H9 (cell line): ENCODE measurements at regions not wholly inside any gene's neighbourhood (a gene's known extent, or its start where the extent isn't known, plus 50 kb on each side); places are given as distances from the start of the nearest gene placed in this dataset.

Experiments
- DNase-seq: peaks from one replicate; pipeline ENCODE4 v3.0.0-alpha.2; 2017
- H2AFZ ChIP-seq: one replicate; pipeline ENCODE4 v1.6.1; 2013; ENCODE audit warnings: mild to moderate bottlenecking, low read length, control low read depth, moderate library complexity
- H2AK5ac ChIP-seq: 2 replicates; pipeline ENCODE4 v1.6.1; 2013; ENCODE audit warnings: low read length, control low read depth, mixed read lengths; ENCODE audit not compliant: insufficient read length
- H2BK120ac ChIP-seq: one replicate; pipeline ENCODE4 v1.6.1; 2013; ENCODE audit warnings: low read depth, mild to moderate bottlenecking, low read length, control low read depth, inconsistent platforms; ENCODE audit not compliant: poor library complexity, severe bottlenecking
- H2BK12ac ChIP-seq: 2 replicates; pipeline ENCODE4 v1.6.1; 2013; ENCODE audit warnings: low read length, control low read depth, mixed read lengths, low read depth; ENCODE audit not compliant: insufficient read length
- H2BK15ac ChIP-seq: 2 replicates; pipeline ENCODE4 v1.6.1; 2013; ENCODE audit warnings: low read depth, low read length, control low read depth
- H2BK20ac ChIP-seq: one replicate; pipeline ENCODE4 v1.6.1; 2013; ENCODE audit warnings: low read depth, mild to moderate bottlenecking, low read length, control low read depth, inconsistent platforms; ENCODE audit not compliant: poor library complexity, severe bottlenecking
- H2BK5ac ChIP-seq: 2 replicates; pipeline ENCODE4 v1.6.1; 2013; ENCODE audit warnings: low read length, control low read depth, mixed read lengths; ENCODE audit not compliant: insufficient read length
- H3K14ac ChIP-seq: 2 replicates; pipeline ENCODE4 v1.6.1; 2013; ENCODE audit warnings: low read length, control low read depth; ENCODE audit not compliant: insufficient read depth
- H3K18ac ChIP-seq: 2 replicates; pipeline ENCODE4 v1.6.1; 2013; ENCODE audit warnings: low read depth, mild to moderate bottlenecking, mixed read lengths, low read length, control low read depth; ENCODE audit not compliant: insufficient read length
- H3K23ac ChIP-seq: 2 replicates; pipeline ENCODE4 v1.6.1; 2013; ENCODE audit warnings: low read length, control low read depth, mixed read lengths, low read depth; ENCODE audit not compliant: insufficient read length
- H3K23me2 ChIP-seq: 2 replicates; pipeline ENCODE4 v1.6.1; 2013; ENCODE audit warnings: low read depth, mild to moderate bottlenecking, mixed read lengths, low read length, control low read depth; ENCODE audit not compliant: insufficient read length, poor library complexity, severe bottlenecking
- H3K27ac ChIP-seq: 2 replicates; pipeline ENCODE4 v1.5.1; 2013; ENCODE audit warnings: low read length, control low read depth, mixed read lengths, low read depth; ENCODE audit not compliant: insufficient read length
- H3K27me3 ChIP-seq: 2 replicates; pipeline ENCODE4 v1.6.1; 2013; ENCODE audit warnings: low read length, control low read depth, inconsistent platforms; ENCODE audit not compliant: insufficient read depth
- H3K4ac ChIP-seq: 2 replicates; pipeline ENCODE4 v1.6.1; 2013; ENCODE audit warnings: low read depth, mild to moderate bottlenecking, control low read depth, inconsistent platforms, low read length, moderate library complexity
- H3K4me1 ChIP-seq: 2 replicates; pipeline ENCODE4 v1.6.1; 2013; ENCODE audit warnings: low read length, control low read depth, inconsistent platforms; ENCODE audit not compliant: insufficient read depth
- H3K4me2 ChIP-seq: 2 replicates; pipeline ENCODE4 v1.6.1; 2013; ENCODE audit warnings: low read length, control low read depth, mixed read lengths; ENCODE audit not compliant: insufficient read length, insufficient read depth
- H3K56ac ChIP-seq: 2 replicates; pipeline ENCODE4 v1.6.1; 2013; ENCODE audit warnings: low read depth, mild to moderate bottlenecking, mixed read lengths, low read length, control low read depth; ENCODE audit not compliant: insufficient read length
- H3K79me1 ChIP-seq: 2 replicates; pipeline ENCODE4 v1.6.1; 2013; ENCODE audit warnings: low read depth, mild to moderate bottlenecking, moderate library complexity, low read length, control low read depth, inconsistent platforms; ENCODE audit not compliant: insufficient read depth, poor library complexity, severe bottlenecking
- H3K79me2 ChIP-seq: 2 replicates; pipeline ENCODE4 v1.6.1; 2013; ENCODE audit warnings: low read length, control low read depth, inconsistent platforms; ENCODE audit not compliant: insufficient read depth
- H3K9ac ChIP-seq: 2 replicates; pipeline ENCODE4 v1.6.1; 2013; ENCODE audit warnings: low read length, control low read depth, mixed read lengths; ENCODE audit not compliant: insufficient read length; ENCODE audit errors: extremely low read depth
- H3K9me3 ChIP-seq: one replicate; pipeline ENCODE4 v1.6.1; 2013; ENCODE audit warnings: low read depth, low read length, inconsistent platforms; ENCODE audit not compliant: control insufficient read depth
- H3T11ph ChIP-seq: one replicate; pipeline ENCODE4 v1.6.1; 2013; ENCODE audit warnings: mild to moderate bottlenecking, low read length, control low read depth, inconsistent platforms
- H4K20me1 ChIP-seq: one replicate; pipeline ENCODE4 v1.6.1; 2013; ENCODE audit not compliant: control insufficient read depth, insufficient read length, insufficient read depth
- H4K5ac ChIP-seq: 2 replicates; pipeline ENCODE4 v1.6.1; 2013; ENCODE audit warnings: low read depth, mild to moderate bottlenecking, mixed read lengths, low read length, control low read depth; ENCODE audit not compliant: insufficient read length
- H4K8ac ChIP-seq: replicated peaks from 2 replicates; pipeline ENCODE4 v1.6.1; 2013; ENCODE audit warnings: low read length, control low read depth, mixed read lengths, low read depth; ENCODE audit not compliant: insufficient read length
- H4K91ac ChIP-seq: 2 replicates; pipeline ENCODE4 v1.6.1; 2013; ENCODE audit warnings: low read depth, mild to moderate bottlenecking, moderate library complexity, mixed read lengths, low read length, control low read depth; ENCODE audit not compliant: insufficient read length
- H3K27ac Mint-ChIP-seq, 3 experiments: 2 replicates in 2 of 3; 3 replicates in 1 of 3; pipeline ENCODE4 v1.8.0; 2020 to 2021; ENCODE audit warnings: mixed read lengths in 3 of 3, mild to moderate bottlenecking in 1 of 3, moderate library complexity in 1 of 3
- H3K27me3 Mint-ChIP-seq: 2 replicates; pipeline ENCODE4 v1.8.0; 2021; ENCODE audit warnings: low read depth, mild to moderate bottlenecking, moderate library complexity, mixed read lengths
- H3K36me3 Mint-ChIP-seq, 3 experiments: 2 replicates in 2 of 3; 3 replicates in 1 of 3; pipeline ENCODE4 v1.8.0; 2020 to 2021; ENCODE audit warnings: low read depth in 3 of 3, mixed read lengths in 3 of 3; ENCODE audit not compliant: insufficient read depth in 1 of 3
- H3K4me1 Mint-ChIP-seq, 2 experiments: 2 replicates each; pipeline ENCODE4 v1.8.0; 2020; ENCODE audit warnings: mixed read lengths in 2 of 2
- H3K4me3 Mint-ChIP-seq, 2 experiments: 2 replicates in 1 of 2; 3 replicates in 1 of 2; pipeline ENCODE4 v1.8.0; 2020 to 2021; ENCODE audit warnings: mild to moderate bottlenecking in 2 of 2, mixed read lengths in 2 of 2, moderate library complexity in 1 of 2
- H3K9me3 Mint-ChIP-seq, 2 experiments: 2 replicates in 1 of 2; 3 replicates in 1 of 2; pipeline ENCODE4 v1.8.0; 2020; ENCODE audit warnings: mild to moderate bottlenecking in 2 of 2, mixed read lengths in 2 of 2, moderate library complexity in 1 of 2
- CTCF ChIP-seq: fragments of 200-600 bp; sonication (generic); conservative IDR thresholded peaks from 3 replicates; pipeline ENCODE4 v1.8.0; 2021; ENCODE audit warnings: antibody characterized with exemption, mild to moderate bottlenecking
- WGBS: extraction: QIAGEN DNeasy Blood & Tissue Kit; methylation state at CpG from one replicate; pipeline ENCODE4 v1.1.7; 2013; ENCODE audit warnings: missing lambda C conversion rate, low lambda C conversion rate, mixed read lengths; ENCODE audit not compliant: insufficient read length; ENCODE audit errors: extremely low coverage; 5-methylcytosine and 5-hydroxymethylcytosine counted together

- TF ChIP-seq CTCF = no peak
- H4K5ac ChIP-seq = no peak overlapping the region
- no CpG with 5 or more reads among the region's 5 CpGs for WGBS
- H4K20me1 ChIP-seq = no peaks in the 10 kb centered on the region
- no peak overlapping the region for H3K27ac Mint-ChIP-seq
- no peaks in the 10 kb centered on the region for H3K27me3 ChIP-seq
- peaks cover 6 to 10% of the 10 kb centered on the region in 2 experiments; a peak in 3 of 4 replicates for H3K4me1 Mint-ChIP-seq
- no peak overlapping the region for H3K4me2 ChIP-seq
- H2BK15ac ChIP-seq = no peak overlapping the region
- no peak overlapping the region for H3K9ac ChIP-seq
- H3K27me3 Mint-ChIP-seq = no peaks in the 10 kb centered on the region
- DNase-seq = no peak
- H3K36me3 Mint-ChIP-seq = no peaks in the 10 kb centered on the region
- H3K23ac ChIP-seq = no peak overlapping the region
- no peak overlapping the region for H3K14ac ChIP-seq
- no peaks in the 10 kb centered on the region for H3K9me3 Mint-ChIP-seq
- H2AFZ ChIP-seq = no peak overlapping the region
- H4K91ac ChIP-seq = no peak overlapping the region
- H2BK5ac ChIP-seq = no peak overlapping the region
- H2BK12ac ChIP-seq = no peak overlapping the region
- H3K56ac ChIP-seq = no peak overlapping the region
- H3K18ac ChIP-seq = no peak overlapping the region
- no peaks in the 10 kb centered on the region for H3K79me2 ChIP-seq
- no peak overlapping the region for H3T11ph ChIP-seq
- no peak overlapping the region for H3K4ac ChIP-seq
- H2AK5ac ChIP-seq = no peak overlapping the region
- H4K8ac ChIP-seq = no peak overlapping the region
- H3K23me2 ChIP-seq = no peaks in the 10 kb centered on the region
- H3K9me3 ChIP-seq = no peaks in the 10 kb centered on the region
- no peaks in the 10 kb centered on the region for H3K79me1 ChIP-seq
- no peaks in the 10 kb centered on the region for H3K4me1 ChIP-seq
- no peak overlapping the region for H2BK120ac ChIP-seq
- H3K4me3 Mint-ChIP-seq = no peak overlapping the region
- H2BK20ac ChIP-seq = no peak overlapping the region
- H3K27ac ChIP-seq = no peak overlapping the region
These were observed 92.6 kb upstream of the KDR start for GRCh38 chr4:55218041-55218440.
